AG04450 (cell line): ENCODE measurements at regions not wholly inside any gene's neighbourhood (a gene's known extent, or its start where the extent isn't known, plus 50 kb on each side); places are given as distances from the start of the nearest gene placed in this dataset.

Source experiments
- CTCF ChIA-PET: fragments of 300-600, 350-600 bp; formaldehyde crosslinking; extraction: SDS; loops from one replicate; lab custom pipeline; 2022; ENCODE audit warnings: antibody characterized with exemption, inconsistent platforms; lab: Charles Lee
- POLR2A ChIA-PET: fragments of 350-600 bp; formaldehyde crosslinking; extraction: SDS; loops from one replicate; lab custom pipeline; 2021; ENCODE audit warnings: antibody characterized with exemption, inconsistent platforms; lab: Yijun Ruan, JAX
- DNase-seq: peaks from one replicate; pipeline ENCODE4 v3.0.0-alpha.2; 2011; ENCODE audit warnings: low read depth, low spot score
- H3K27ac ChIP-seq: one replicate; pipeline ENCODE4 v1.5.1; 2012; ENCODE audit warnings: low read depth, low read length, control low read depth
- H3K27me3 ChIP-seq: one replicate; pipeline ENCODE4 v1.6.0; 2012; ENCODE audit warnings: low read length; ENCODE audit not compliant: control insufficient read depth, insufficient read depth
- H3K4me3 ChIP-seq: 2 replicates; pipeline ENCODE4 v1.5.1; 2011; ENCODE audit warnings: mild to moderate bottlenecking, low read depth, low read length, control low read depth
- H3K9me3 ChIP-seq: 2 replicates; pipeline ENCODE4 v1.5.1; 2012; ENCODE audit warnings: low read length; ENCODE audit not compliant: control insufficient read depth, insufficient read depth
- TF ChIP-seq, protein P1 (sequence below): IDR thresholded peaks from 2 replicates; pipeline ENCODE4 v1.5.1; 2011; ENCODE audit warnings: low read depth, low read length, control low read depth, inconsistent platforms

DNA sequence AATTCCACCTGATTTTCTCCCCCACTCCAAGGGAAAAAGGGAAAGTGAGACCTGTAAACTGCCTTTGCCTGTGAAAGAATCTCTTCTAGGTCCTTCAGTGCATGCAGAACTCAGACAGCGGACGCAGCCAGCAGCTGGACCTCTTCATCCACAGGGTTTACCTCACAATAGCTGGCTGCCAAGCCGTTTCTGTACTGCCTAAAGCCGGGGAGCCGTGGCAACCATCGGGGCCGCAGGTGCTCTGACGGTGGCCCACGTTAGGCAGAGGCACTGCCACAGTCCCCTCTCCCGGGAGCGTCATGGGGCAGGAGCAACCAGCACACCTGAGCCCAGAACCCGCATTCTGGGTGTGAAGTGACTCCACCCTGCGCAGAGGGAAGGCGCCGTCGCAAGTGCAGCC lies 206.1 kb downstream of the TTLL2 start:
- ChIA-PET CTCF (no interaction called here), POLR2A (no interaction called here)
- no peak for DNase-seq
- H3K4me3 ChIP-seq, result no peak overlapping the region
- H3K27ac ChIP-seq, result no peak overlapping the region
- TF ChIP-seq, protein P1, sequence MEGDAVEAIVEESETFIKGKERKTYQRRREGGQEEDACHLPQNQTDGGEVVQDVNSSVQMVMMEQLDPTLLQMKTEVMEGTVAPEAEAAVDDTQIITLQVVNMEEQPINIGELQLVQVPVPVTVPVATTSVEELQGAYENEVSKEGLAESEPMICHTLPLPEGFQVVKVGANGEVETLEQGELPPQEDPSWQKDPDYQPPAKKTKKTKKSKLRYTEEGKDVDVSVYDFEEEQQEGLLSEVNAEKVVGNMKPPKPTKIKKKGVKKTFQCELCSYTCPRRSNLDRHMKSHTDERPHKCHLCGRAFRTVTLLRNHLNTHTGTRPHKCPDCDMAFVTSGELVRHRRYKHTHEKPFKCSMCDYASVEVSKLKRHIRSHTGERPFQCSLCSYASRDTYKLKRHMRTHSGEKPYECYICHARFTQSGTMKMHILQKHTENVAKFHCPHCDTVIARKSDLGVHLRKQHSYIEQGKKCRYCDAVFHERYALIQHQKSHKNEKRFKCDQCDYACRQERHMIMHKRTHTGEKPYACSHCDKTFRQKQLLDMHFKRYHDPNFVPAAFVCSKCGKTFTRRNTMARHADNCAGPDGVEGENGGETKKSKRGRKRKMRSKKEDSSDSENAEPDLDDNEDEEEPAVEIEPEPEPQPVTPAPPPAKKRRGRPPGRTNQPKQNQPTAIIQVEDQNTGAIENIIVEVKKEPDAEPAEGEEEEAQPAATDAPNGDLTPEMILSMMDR, result no peak
- H3K27me3 ChIP-seq, result no peaks in the 10 kb centered on the region
- peaks cover 46% of the 10 kb centered on the region for H3K9me3 ChIP-seq

DNA sequence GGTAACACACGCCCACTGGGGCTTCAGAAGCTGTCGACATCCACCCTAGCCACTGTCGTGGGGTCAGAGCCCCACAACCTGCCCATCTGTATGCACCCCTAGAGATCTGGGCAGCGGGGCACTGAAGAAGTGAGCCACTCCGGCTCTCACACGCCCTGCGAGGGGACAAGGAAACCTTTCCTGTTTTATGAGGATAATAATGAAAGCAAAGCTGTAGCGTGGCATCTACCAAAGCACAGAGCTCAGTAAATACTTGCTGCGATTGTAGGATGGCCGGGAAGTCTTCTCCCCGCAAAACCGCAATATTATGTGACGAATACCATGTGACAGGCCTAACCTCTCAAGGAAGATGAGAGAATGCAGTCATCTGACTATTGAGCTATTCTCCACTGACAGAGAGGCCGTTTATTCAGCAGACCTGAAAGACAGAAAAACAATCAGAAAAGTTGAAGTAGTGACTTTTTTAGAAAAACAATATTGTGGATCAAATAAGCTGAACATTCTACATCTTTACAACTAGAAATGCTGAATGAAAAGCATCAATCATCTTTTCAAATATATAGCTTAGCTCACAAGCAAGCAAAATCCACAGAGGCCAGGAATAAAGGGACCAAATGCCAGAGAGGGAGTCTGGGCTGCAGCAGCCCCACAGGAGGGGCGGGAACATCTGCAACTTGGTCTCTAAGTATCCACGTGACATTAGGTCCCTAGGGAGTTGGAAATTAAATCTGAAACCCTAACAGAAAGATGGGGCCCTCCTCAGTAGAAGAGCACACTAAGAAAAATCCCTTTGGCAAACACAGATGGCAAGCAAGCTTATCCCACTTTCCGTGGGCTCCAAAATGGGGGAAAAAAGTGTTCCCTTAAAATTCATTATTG lies 207.8 kb downstream of the TTLL2 start:
- no peaks in the 10 kb centered on the region for H3K27me3 ChIP-seq
- ChIA-PET POLR2A (no interaction called here), CTCF (no interaction called here)
- no peak overlapping the region for H3K4me3 ChIP-seq
- TF ChIP-seq, protein P1, result no peak
- H3K9me3 ChIP-seq, result peaks cover 32% of the 10 kb centered on the region
- H3K27ac ChIP-seq, result no peak overlapping the region
- DNase-seq, result no peak

DNA sequence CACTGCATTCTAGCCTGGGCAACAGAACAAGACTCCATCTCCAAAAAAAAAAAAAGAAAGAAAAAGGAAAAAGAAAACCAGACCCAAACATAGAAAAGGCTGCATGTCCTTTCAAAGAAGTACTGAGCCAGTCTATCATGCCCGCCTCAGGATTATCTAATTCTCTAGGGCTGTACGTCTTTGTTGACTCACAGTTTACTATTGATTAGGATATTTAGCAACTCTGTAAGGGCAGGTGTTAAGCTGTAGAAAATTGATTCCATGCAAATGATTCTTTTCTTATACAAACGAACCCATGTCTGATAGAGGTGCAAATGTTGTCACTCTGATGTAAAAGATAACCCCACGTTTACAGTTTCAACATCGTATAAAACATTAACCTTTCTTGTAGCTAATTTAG lies 209.0 kb downstream of the TTLL2 start:
- ChIA-PET POLR2A (no interaction called here), CTCF (no interaction called here)
- H3K9me3 ChIP-seq, result peaks cover 27% of the 10 kb centered on the region
- no peak for DNase-seq
- no peak overlapping the region for H3K27ac ChIP-seq
- TF ChIP-seq, protein P1, result no peak
- no peaks in the 10 kb centered on the region for H3K27me3 ChIP-seq
- no peak overlapping the region for H3K4me3 ChIP-seq

DNA sequence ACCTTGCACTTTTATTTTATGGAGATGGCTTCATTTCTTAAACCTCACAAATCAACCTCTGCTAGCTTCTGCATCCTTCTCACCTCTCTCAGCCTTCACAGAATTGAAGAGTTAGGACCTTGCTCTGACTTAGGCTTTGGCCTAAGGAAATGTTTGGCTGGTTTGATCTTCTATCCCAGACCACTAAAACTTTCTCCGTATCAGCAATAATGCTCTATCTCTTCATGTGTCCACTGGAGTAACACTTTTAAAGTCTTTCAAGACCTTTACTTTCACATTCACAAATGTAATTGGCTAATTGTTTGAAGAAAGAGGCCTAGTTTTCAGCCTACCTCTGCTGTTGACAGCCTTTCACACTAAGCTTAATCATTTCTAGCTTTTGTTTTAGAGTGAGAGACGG lies 212.9 kb downstream of the TTLL2 start:
- Histone ChIP-seq H3K27me3 (no peaks in the 10 kb centered on the region), H3K9me3 (peaks cover 22% of the 10 kb centered on the region), H3K27ac (no peak overlapping the region), H3K4me3 (no peak overlapping the region)
- POLR2A ChIA-PET, result no interaction called here
- TF ChIP-seq, protein P1, result no peak
- CTCF ChIA-PET, result no interaction called here
- no peak for DNase-seq

DNA sequence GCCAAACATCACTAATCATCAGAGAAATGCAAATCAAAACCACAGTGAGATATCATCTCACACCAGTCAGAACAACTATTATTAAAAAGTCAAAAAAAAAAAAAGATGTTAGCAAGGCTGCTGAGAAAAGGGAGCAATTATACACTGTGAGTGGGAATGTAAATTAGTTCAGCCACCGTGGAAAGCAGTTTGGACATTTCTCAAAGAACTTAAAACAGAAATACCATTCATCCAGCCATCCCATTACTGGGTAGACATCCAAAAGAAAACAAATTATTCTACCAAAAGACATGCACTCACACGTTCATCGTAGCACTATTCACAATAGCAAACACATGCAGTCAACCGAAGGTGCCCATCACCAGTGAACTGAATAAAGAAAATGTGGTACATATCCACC lies 213.9 kb downstream of the TTLL2 start:
- Histone ChIP-seq H3K27me3 (no peaks in the 10 kb centered on the region), H3K9me3 (peaks cover 22% of the 10 kb centered on the region), H3K27ac (no peak overlapping the region), H3K4me3 (no peak overlapping the region)
- no peak for DNase-seq
- ChIA-PET POLR2A (no interaction called here), CTCF (no interaction called here)
- TF ChIP-seq, protein P1, result no peak
